ENCODE measurements at regions not wholly inside any gene's neighbourhood (a gene's known extent, or its start where the extent isn't known, plus 50 kb on each side); places are given as distances from the start of the nearest gene placed in this dataset.
"Not testable (repeated sequence)": the region's sequence is repeated elsewhere in the genome, so short reads cannot be mapped to it uniquely, and the experiment has no call there.

DNA sequence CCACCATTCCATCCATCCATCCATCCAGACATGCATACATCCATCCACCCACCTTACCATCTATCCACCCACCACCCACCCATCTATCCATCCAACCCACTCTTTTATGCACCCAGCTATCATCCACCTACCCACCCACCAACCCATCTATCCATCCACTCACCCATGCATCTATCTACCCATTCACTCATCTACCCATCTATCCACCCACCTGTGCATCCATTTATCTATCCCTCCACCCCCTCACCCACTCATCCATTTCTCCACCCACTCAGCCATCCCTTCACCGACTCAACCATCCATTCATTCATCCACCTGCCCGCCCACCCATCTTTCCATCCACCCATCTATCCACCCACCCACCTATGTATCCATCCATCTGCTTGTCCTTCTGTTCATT, 186.4 kb upstream of the OSBPL11 start:
- H3K4me2 ChIP-seq (ENCODE audit: low read depth, low read length, poor library complexity, severe bottlenecking); H3K4me1 ChIP-seq (ENCODE audit: low read length); H3K9me3 ChIP-seq (ENCODE audit: low read length); H3K9me2 ChIP-seq (replicated peaks; ENCODE audit: insufficient read depth, low read length); H3K27ac ChIP-seq (ENCODE audit: low read length); H3K27me3 ChIP-seq (ENCODE audit: low read length); H3K36me3 ChIP-seq (ENCODE audit: insufficient read depth, low read length); H4K20me1 ChIP-seq (ENCODE audit: insufficient read depth, low read depth, low read length); H3K9ac ChIP-seq (ENCODE audit: low read length); H3K79me2 ChIP-seq (ENCODE audit: low read length); H3K4me3 ChIP-seq (ENCODE audit: low read length); DNase-seq; H2AFZ ChIP-seq (ENCODE audit: low read length): not testable (repeated sequence)

DNA sequence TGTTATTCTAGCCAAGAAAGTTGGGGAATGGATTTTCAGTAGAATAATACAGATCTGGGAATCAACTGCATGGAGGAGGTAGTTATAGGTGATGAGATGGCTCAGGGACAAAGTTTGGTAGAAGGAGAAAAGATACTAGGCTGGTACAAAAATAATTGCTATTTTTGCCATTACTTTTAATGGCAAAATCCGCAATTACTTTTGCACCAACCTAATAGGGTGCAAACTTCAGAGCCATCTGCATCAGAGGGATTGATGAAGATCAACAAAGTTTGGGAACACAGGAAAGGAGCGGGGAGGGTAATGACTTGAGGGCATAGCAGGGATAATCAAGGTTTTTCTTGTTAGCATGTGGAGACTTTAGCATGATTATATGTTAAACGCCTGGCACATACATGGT, 178.7 kb upstream of the ROPN1B start:
- H3K9me2 ChIP-seq (replicated peaks; ENCODE audit: insufficient read depth, low read length); H3K4me2 ChIP-seq (ENCODE audit: low read depth, low read length, poor library complexity, severe bottlenecking); H3K4me3 ChIP-seq (ENCODE audit: low read length); H3K36me3 ChIP-seq (ENCODE audit: insufficient read depth, low read length); H3K27me3 ChIP-seq (ENCODE audit: low read length); H3K9me3 ChIP-seq (ENCODE audit: low read length); DNase-seq; H3K4me1 ChIP-seq (ENCODE audit: low read length); H3K9ac ChIP-seq (ENCODE audit: low read length); H2AFZ ChIP-seq (ENCODE audit: low read length); H3K27ac ChIP-seq (ENCODE audit: low read length); H4K20me1 ChIP-seq (ENCODE audit: insufficient read depth, low read depth, low read length); H3K79me2 ChIP-seq (ENCODE audit: low read length): not testable (repeated sequence)

GRCh38 chr3:125791021-125791420, 178.0 kb upstream of the ROPN1B start:
- H3K27ac ChIP-seq (ENCODE audit: low read length); H3K9me2 ChIP-seq (replicated peaks; ENCODE audit: insufficient read depth, low read length); H3K9ac ChIP-seq (ENCODE audit: low read length); H3K4me2 ChIP-seq (ENCODE audit: low read depth, low read length, poor library complexity, severe bottlenecking); H4K20me1 ChIP-seq (ENCODE audit: insufficient read depth, low read depth, low read length); H3K9me3 ChIP-seq (ENCODE audit: low read length); DNase-seq; H3K36me3 ChIP-seq (ENCODE audit: insufficient read depth, low read length); H2AFZ ChIP-seq (ENCODE audit: low read length); H3K27me3 ChIP-seq (ENCODE audit: low read length); H3K79me2 ChIP-seq (ENCODE audit: low read length); H3K4me3 ChIP-seq (ENCODE audit: low read length); H3K4me1 ChIP-seq (ENCODE audit: low read length): not testable (repeated sequence)

- not testable (repeated sequence) for H2AFZ ChIP-seq (ENCODE audit: low read length); H3K79me2 ChIP-seq (ENCODE audit: low read length); H3K4me3 ChIP-seq (ENCODE audit: low read length); H3K9me3 ChIP-seq (ENCODE audit: low read length); H3K27ac ChIP-seq (ENCODE audit: low read length); H3K27me3 ChIP-seq (ENCODE audit: low read length); H4K20me1 ChIP-seq (ENCODE audit: insufficient read depth, low read depth, low read length); H3K36me3 ChIP-seq (ENCODE audit: insufficient read depth, low read length); H3K9ac ChIP-seq (ENCODE audit: low read length); DNase-seq; H3K4me1 ChIP-seq (ENCODE audit: low read length); H3K4me2 ChIP-seq (ENCODE audit: low read depth, low read length, poor library complexity, severe bottlenecking); H3K9me2 ChIP-seq (replicated peaks; ENCODE audit: insufficient read depth, low read length)
Observed at GRCh38 chr3:125810010-125810409, 159.0 kb upstream of the ROPN1B start.

- not testable (repeated sequence) for H3K4me1 ChIP-seq (ENCODE audit: low read length); H3K79me2 ChIP-seq (ENCODE audit: low read length); H3K4me3 ChIP-seq (ENCODE audit: low read length); H3K9me3 ChIP-seq (ENCODE audit: low read length); H2AFZ ChIP-seq (ENCODE audit: low read length); H3K27me3 ChIP-seq (ENCODE audit: low read length); H3K4me2 ChIP-seq (ENCODE audit: low read depth, low read length, poor library complexity, severe bottlenecking); H3K9me2 ChIP-seq (replicated peaks; ENCODE audit: insufficient read depth, low read length); H3K9ac ChIP-seq (ENCODE audit: low read length); DNase-seq; H3K36me3 ChIP-seq (ENCODE audit: insufficient read depth, low read length); H3K27ac ChIP-seq (ENCODE audit: low read length); H4K20me1 ChIP-seq (ENCODE audit: insufficient read depth, low read depth, low read length)
Observed at GRCh38 chr3:125822175-125822574, 146.8 kb upstream of the ROPN1B start.

DNA sequence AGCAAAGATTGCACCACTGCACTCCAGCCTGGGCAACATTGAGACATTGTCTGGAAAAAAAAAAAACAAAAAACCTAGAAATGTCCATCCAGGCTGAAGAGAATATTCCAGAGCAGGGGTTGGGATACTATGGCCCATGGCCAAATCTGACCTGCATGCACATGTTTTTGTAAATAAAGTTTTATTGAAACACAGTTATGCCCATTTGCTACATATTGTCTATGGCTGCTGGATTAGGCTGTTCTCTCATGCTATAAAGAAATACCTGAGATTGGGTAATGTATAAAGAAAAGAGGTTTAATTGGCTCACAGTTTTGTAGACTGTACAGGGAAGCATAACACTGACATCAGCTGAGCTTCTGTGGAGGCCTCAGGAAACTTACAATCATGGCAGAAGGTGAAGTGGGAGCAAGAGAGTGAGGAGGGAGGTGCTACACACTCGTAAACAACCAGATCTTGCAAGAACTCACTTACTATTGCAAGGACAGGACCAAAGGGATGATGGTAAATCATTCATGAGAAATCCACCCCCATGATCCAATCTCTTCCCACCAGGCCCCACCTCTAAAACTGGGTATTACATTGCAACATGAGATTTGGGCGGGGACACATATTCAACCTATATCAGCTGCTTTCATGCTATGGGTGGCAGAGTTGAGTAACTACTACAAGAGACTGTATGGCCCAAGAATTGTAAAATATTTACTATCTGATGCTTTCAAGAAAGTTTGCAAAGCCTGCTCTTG, 137.8 kb upstream of the ROPN1B start:
- not testable (repeated sequence) for H3K9me3 ChIP-seq (ENCODE audit: low read length); H3K79me2 ChIP-seq (ENCODE audit: low read length); H4K20me1 ChIP-seq (ENCODE audit: insufficient read depth, low read depth, low read length); H3K27me3 ChIP-seq (ENCODE audit: low read length); H2AFZ ChIP-seq (ENCODE audit: low read length); H3K9ac ChIP-seq (ENCODE audit: low read length); H3K4me2 ChIP-seq (ENCODE audit: low read depth, low read length, poor library complexity, severe bottlenecking); H3K36me3 ChIP-seq (ENCODE audit: insufficient read depth, low read length); H3K4me1 ChIP-seq (ENCODE audit: low read length); H3K9me2 ChIP-seq (replicated peaks; ENCODE audit: insufficient read depth, low read length); H3K27ac ChIP-seq (ENCODE audit: low read length); H3K4me3 ChIP-seq (ENCODE audit: low read length); DNase-seq

DNA sequence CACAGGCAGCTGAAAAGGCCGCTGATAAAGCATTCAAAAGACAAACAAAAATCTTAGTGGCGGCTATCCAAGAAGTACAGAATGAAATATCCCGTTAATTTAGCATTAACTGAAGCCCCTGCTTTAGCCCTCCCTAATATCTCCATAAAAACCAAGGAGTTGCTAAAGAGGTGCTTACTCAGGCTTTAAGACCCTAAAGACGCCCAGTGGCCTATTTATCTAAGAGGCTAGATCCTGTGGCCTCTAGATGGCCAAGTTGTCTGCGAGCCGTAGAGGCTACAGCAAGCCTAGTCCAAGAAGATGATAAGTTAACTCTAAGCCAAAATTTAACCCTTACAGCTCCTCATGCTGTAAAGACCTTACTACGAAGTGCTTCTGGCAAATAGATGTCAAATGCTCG, 133.4 kb upstream of the ROPN1B start:
- H3K4me3 ChIP-seq (ENCODE audit: low read length); H3K27ac ChIP-seq (ENCODE audit: low read length); H3K9me2 ChIP-seq (replicated peaks; ENCODE audit: insufficient read depth, low read length); H3K27me3 ChIP-seq (ENCODE audit: low read length); H3K4me2 ChIP-seq (ENCODE audit: low read depth, low read length, poor library complexity, severe bottlenecking); H4K20me1 ChIP-seq (ENCODE audit: insufficient read depth, low read depth, low read length); H3K79me2 ChIP-seq (ENCODE audit: low read length); H3K9ac ChIP-seq (ENCODE audit: low read length); H3K9me3 ChIP-seq (ENCODE audit: low read length); H3K36me3 ChIP-seq (ENCODE audit: insufficient read depth, low read length); H3K4me1 ChIP-seq (ENCODE audit: low read length); DNase-seq; H2AFZ ChIP-seq (ENCODE audit: low read length): not testable (repeated sequence)

GRCh38 chr3:125836011-125836551, 132.9 kb upstream of the ROPN1B start:
- H3K9ac ChIP-seq (ENCODE audit: low read length); H3K27me3 ChIP-seq (ENCODE audit: low read length); H3K79me2 ChIP-seq (ENCODE audit: low read length); H4K20me1 ChIP-seq (ENCODE audit: insufficient read depth, low read depth, low read length); H3K4me3 ChIP-seq (ENCODE audit: low read length); H3K9me3 ChIP-seq (ENCODE audit: low read length); H2AFZ ChIP-seq (ENCODE audit: low read length); H3K9me2 ChIP-seq (replicated peaks; ENCODE audit: insufficient read depth, low read length); H3K4me1 ChIP-seq (ENCODE audit: low read length); H3K4me2 ChIP-seq (ENCODE audit: low read depth, low read length, poor library complexity, severe bottlenecking); H3K27ac ChIP-seq (ENCODE audit: low read length); H3K36me3 ChIP-seq (ENCODE audit: insufficient read depth, low read length): not testable (repeated sequence)
- DNase-seq, result peak; percentile 40

- not testable (repeated sequence) for H3K4me1 ChIP-seq (ENCODE audit: low read length); H4K20me1 ChIP-seq (ENCODE audit: insufficient read depth, low read depth, low read length); H3K27ac ChIP-seq (ENCODE audit: low read length); H3K9me2 ChIP-seq (replicated peaks; ENCODE audit: insufficient read depth, low read length); H3K36me3 ChIP-seq (ENCODE audit: insufficient read depth, low read length); H3K27me3 ChIP-seq (ENCODE audit: low read length); H3K4me3 ChIP-seq (ENCODE audit: low read length); H3K4me2 ChIP-seq (ENCODE audit: low read depth, low read length, poor library complexity, severe bottlenecking); DNase-seq; H3K9me3 ChIP-seq (ENCODE audit: low read length); H3K9ac ChIP-seq (ENCODE audit: low read length); H2AFZ ChIP-seq (ENCODE audit: low read length); H3K79me2 ChIP-seq (ENCODE audit: low read length)
Observed at GRCh38 chr3:125836786-125837185, 132.2 kb upstream of the ROPN1B start.

Measured in Karpas-422 (cell line).